Epithelial cell of proximal tubule (primary cell): ENCODE measurements at regions not wholly inside any gene's neighbourhood (a gene's known extent, or its start where the extent isn't known, plus 50 kb on each side); places are given as distances from the start of the nearest gene placed in this dataset.

Source experiments
- DNase-seq: peaks from one replicate; pipeline ENCODE4 v3.0.0-alpha.2; 2011; ENCODE audit warnings: low read depth
- H3K4me3 ChIP-seq: 2 replicates; pipeline ENCODE4 v1.5.1; 2011; ENCODE audit warnings: low read depth, mild to moderate bottlenecking, low read length
- CTCF ChIP-seq: conservative IDR thresholded peaks from 2 replicates; pipeline ENCODE4 v1.5.1; 2012; ENCODE audit warnings: low read depth, mild to moderate bottlenecking, low read length

GRCh38 chr5:54741711-54742110, 224.2 kb downstream of the SNX18 start:
- no peak overlapping the region for H3K4me3 ChIP-seq
- TF ChIP-seq CTCF, result no peak
- no peak for DNase-seq

- no peak for TF ChIP-seq CTCF
- no peak for DNase-seq
- H3K4me3 ChIP-seq, result no peak overlapping the region
Measured at GRCh38 chr5:54740141-54740540, 222.6 kb downstream of the SNX18 start.

- TF ChIP-seq CTCF, result no peak
- no peak for DNase-seq
- H3K4me3 ChIP-seq, result no peak overlapping the region
Measured at GRCh38 chr5:54739371-54739770, 221.8 kb downstream of the SNX18 start.

- TF ChIP-seq CTCF, result no peak
Measured at GRCh38 chr5:54738973-54739367, 221.4 kb downstream of the SNX18 start.

GRCh38 chr5:54738118-54738972, 220.8 kb downstream of the SNX18 start:
- no peak for TF ChIP-seq CTCF
- H3K4me3 ChIP-seq, result no peak overlapping the region
- DNase-seq, result no peak

More at GRCh38 chr5:54738973-54739367, 221.4 kb downstream of the SNX18 start:
- no peak for DNase-seq
- H3K4me3 ChIP-seq, result no peak overlapping the region

- no peak overlapping the region for H3K4me3 ChIP-seq
- TF ChIP-seq CTCF, result no peak
- no peak for DNase-seq
Measured at GRCh38 chr5:54736003-54736797, 218.6 kb downstream of the SNX18 start.
